ENCODE measurements at regions not wholly inside any gene's neighbourhood (a gene's known extent, or its start where the extent isn't known, plus 50 kb on each side); places are given as distances from the start of the nearest gene placed in this dataset.

GRCh38 chr10:91061608-91062007 lies 140.7 kb upstream of the ANKRD1 start:
- DNase-seq = no peak
- no peak overlapping the region for H3K27ac ChIP-seq (ENCODE audit: low read length)
- Mint-ChIP-seq H3K36me3 (no peaks in the 10 kb centered on the region), H3K27ac (no peak overlapping the region), H3K27me3 (ENCODE audit: low read depth in 2 of 2) (peaks cover 17 to 29% of the 10 kb centered on the region in 2 donors), H3K4me1 (no peaks in the 10 kb centered on the region), H3K9me3 (no peaks in the 10 kb centered on the region), H3K4me3 (no peak overlapping the region)
- intact Hi-C loops (cut with micrococcal nuclease) = no loop called here
- no peak for ATAC-seq
- TF ChIP-seq, protein P1, sequence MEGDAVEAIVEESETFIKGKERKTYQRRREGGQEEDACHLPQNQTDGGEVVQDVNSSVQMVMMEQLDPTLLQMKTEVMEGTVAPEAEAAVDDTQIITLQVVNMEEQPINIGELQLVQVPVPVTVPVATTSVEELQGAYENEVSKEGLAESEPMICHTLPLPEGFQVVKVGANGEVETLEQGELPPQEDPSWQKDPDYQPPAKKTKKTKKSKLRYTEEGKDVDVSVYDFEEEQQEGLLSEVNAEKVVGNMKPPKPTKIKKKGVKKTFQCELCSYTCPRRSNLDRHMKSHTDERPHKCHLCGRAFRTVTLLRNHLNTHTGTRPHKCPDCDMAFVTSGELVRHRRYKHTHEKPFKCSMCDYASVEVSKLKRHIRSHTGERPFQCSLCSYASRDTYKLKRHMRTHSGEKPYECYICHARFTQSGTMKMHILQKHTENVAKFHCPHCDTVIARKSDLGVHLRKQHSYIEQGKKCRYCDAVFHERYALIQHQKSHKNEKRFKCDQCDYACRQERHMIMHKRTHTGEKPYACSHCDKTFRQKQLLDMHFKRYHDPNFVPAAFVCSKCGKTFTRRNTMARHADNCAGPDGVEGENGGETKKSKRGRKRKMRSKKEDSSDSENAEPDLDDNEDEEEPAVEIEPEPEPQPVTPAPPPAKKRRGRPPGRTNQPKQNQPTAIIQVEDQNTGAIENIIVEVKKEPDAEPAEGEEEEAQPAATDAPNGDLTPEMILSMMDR (IDR thresholded peaks at IDR 0.05) = no peak
- H3K9me3 ChIP-seq (ENCODE audit: control insufficient read depth, insufficient read depth, low read length) = no peaks in the 10 kb centered on the region
- H3K36me3 ChIP-seq (ENCODE audit: control insufficient read depth, insufficient read depth, low read length) = no peaks in the 10 kb centered on the region
- 82% methylated on average over 2 of the region's 2 CpGs for WGBS (ENCODE audit: insufficient coverage)
- H3K27me3 ChIP-seq (ENCODE audit: control insufficient read depth, insufficient read depth, low read length) = no peaks in the 10 kb centered on the region
- no peaks in the 10 kb centered on the region for H3K4me1 ChIP-seq (ENCODE audit: control insufficient read depth, insufficient read depth, low read length)
- H3K4me3 ChIP-seq (ENCODE audit: low read length) = no peak overlapping the region

GRCh38 chr10:91062091-91062490 lies 141.2 kb upstream of the ANKRD1 start:
- Mint-ChIP-seq H3K36me3 (no peaks in the 10 kb centered on the region), H3K4me1 (no peaks in the 10 kb centered on the region), H3K9me3 (no peaks in the 10 kb centered on the region), H3K27ac (no peak overlapping the region), H3K4me3 (no peak overlapping the region), H3K27me3 (ENCODE audit: low read depth in 2 of 2) (peaks cover 17 to 32% of the 10 kb centered on the region in 2 donors)
- H3K4me1 ChIP-seq (ENCODE audit: control insufficient read depth, insufficient read depth, low read length) = no peaks in the 10 kb centered on the region
- H3K27ac ChIP-seq (ENCODE audit: low read length) = no peak overlapping the region
- H3K4me3 ChIP-seq (ENCODE audit: low read length) = no peak overlapping the region
- TF ChIP-seq, protein P1 (IDR thresholded peaks at IDR 0.05) = no peak
- WGBS (ENCODE audit: insufficient coverage) = 100% methylated on average over 1 of the region's 3 CpGs
- H3K36me3 ChIP-seq (ENCODE audit: control insufficient read depth, insufficient read depth, low read length) = no peaks in the 10 kb centered on the region
- H3K27me3 ChIP-seq (ENCODE audit: control insufficient read depth, insufficient read depth, low read length) = no peaks in the 10 kb centered on the region
- intact Hi-C loops (cut with micrococcal nuclease) = no loop called here
- H3K9me3 ChIP-seq (ENCODE audit: control insufficient read depth, insufficient read depth, low read length) = no peaks in the 10 kb centered on the region
- DNase-seq (no peak), ATAC-seq (no peak)

DNA sequence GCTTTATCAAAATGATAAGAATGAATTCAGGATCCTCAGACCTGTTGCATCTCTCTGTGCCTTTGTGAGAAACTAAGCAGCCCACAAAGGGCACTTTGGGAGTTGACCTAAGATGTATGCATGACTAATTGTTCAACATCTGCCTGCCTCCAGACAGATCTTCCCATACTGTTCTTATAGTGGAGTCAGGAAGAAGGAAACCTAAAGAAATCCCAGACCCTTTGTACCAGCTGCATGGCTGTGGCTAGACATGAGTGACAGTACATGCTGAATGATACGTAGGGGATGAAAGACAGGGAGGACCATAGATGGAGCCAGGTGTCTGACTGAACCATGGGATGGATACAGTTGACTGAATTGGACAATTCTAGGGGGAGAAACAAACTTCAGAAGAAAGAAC lies 148.7 kb upstream of the PCGF5 start:
- H3K4me1 ChIP-seq (ENCODE audit: control insufficient read depth, insufficient read depth, low read length) = no peaks in the 10 kb centered on the region
- Mint-ChIP-seq H3K4me1 (no peaks in the 10 kb centered on the region), H3K4me3 (no peak overlapping the region), H3K27me3 (ENCODE audit: low read depth in 2 of 2) (peaks cover 11 to 19% of the 10 kb centered on the region in 2 donors), H3K9me3 (no peaks in the 10 kb centered on the region), H3K36me3 (no peaks in the 10 kb centered on the region), H3K27ac (no peak overlapping the region)
- intact Hi-C loops (cut with micrococcal nuclease) = no loop called here
- no peaks in the 10 kb centered on the region for H3K9me3 ChIP-seq (ENCODE audit: control insufficient read depth, insufficient read depth, low read length)
- TF ChIP-seq, protein P1 (IDR thresholded peaks at IDR 0.05) = no peak
- no peak for DNase-seq
- no peak for ATAC-seq
- no peak overlapping the region for H3K4me3 ChIP-seq (ENCODE audit: low read length)
- H3K27me3 ChIP-seq (ENCODE audit: control insufficient read depth, insufficient read depth, low read length) = no peaks in the 10 kb centered on the region
- 90% methylated on average over 1 of the region's 1 CpG for WGBS (ENCODE audit: insufficient coverage)
- H3K27ac ChIP-seq (ENCODE audit: low read length) = no peak overlapping the region
- H3K36me3 ChIP-seq (ENCODE audit: control insufficient read depth, insufficient read depth, low read length) = no peaks in the 10 kb centered on the region

DNA sequence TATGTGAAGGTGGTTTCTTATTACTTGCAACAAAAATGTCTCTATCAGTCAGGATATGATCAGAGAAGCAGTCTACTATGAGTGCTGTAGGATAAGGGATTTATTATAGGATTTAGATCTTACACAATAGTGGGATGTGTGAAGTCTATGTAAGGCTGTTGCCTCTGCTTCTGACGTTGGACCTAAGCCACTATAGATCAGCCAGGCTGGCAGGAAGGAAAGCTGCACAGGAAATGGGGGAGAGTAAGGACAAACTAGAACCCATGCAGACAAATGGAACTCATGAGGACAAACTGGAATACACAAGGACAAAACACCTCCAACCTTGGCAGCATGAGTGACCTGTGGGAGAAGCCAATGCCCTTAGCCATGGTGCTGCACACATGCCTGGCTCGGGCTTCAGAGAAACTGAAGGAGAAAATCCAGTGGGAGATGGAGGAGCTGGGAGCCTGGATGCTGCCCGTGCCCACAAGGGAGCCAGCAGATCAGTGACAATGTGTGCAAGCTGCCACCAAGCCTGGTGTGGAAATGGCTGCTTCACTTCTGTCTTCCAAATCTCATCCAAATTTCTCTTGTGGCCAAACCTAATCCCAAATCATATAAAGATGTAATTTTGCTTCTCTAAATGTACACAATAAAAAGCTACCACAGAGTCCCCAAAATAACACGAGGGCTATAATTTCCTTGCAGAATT lies 147.0 kb upstream of the PCGF5 start:
- Histone ChIP-seq H3K4me1 (ENCODE audit: control insufficient read depth, insufficient read depth, low read length) (no peaks in the 10 kb centered on the region), H3K27ac (ENCODE audit: low read length) (no peak overlapping the region), H3K36me3 (ENCODE audit: control insufficient read depth, insufficient read depth, low read length) (no peaks in the 10 kb centered on the region), H3K9me3 (ENCODE audit: control insufficient read depth, insufficient read depth, low read length) (no peaks in the 10 kb centered on the region), H3K4me3 (ENCODE audit: low read length) (no peak overlapping the region), H3K27me3 (ENCODE audit: control insufficient read depth, insufficient read depth, low read length) (no peaks in the 10 kb centered on the region)
- intact Hi-C loops (cut with micrococcal nuclease) = no loop called here
- H3K4me1 Mint-ChIP-seq = no peaks in the 10 kb centered on the region
- WGBS (ENCODE audit: insufficient coverage) = 60% methylated on average over 3 of the region's 4 CpGs
- no peak overlapping the region for H3K4me3 Mint-ChIP-seq
- no peaks in the 10 kb centered on the region for H3K9me3 Mint-ChIP-seq
- peaks cover 18 to 25% of the 10 kb centered on the region in 2 donors for H3K27me3 Mint-ChIP-seq (ENCODE audit: low read depth in 2 of 2)
- DNase-seq = no peak
- no peak for ATAC-seq
- TF ChIP-seq, protein P1 (IDR thresholded peaks at IDR 0.05) = no peak
- no peaks in the 10 kb centered on the region for H3K36me3 Mint-ChIP-seq
- no peak overlapping the region for H3K27ac Mint-ChIP-seq
